ENCODE measurements at regions not wholly inside any gene's neighbourhood (a gene's known extent, or its start where the extent isn't known, plus 50 kb on each side); places are given as distances from the start of the nearest gene placed in this dataset.

DNA sequence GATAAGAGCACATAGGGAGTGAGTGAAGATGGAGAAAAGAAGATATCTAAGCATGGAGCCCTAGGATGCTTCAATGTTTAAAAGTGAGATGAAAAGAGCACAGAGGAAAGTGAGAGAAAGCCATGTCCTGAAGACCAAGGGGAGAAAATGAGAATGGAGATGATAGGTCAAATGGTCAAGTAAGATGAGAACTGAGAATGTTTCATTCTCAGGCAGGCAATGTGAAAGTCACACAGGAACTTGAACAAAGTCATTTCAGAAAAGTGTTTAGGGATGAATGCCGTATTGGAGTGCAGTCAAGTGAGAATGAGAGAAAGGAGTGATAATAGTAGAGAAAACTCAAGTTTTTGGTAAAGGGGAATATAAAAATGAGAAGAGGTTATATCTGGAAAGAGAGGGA is 148.7 kb upstream of the PTCHD1 start:
- DNase-seq (ENCODE audit: low spot score), result no peak
- no peak overlapping the region for H3K4me3 ChIP-seq (ENCODE audit: low read depth, low read length, poor library complexity, severe bottlenecking)
- H3K27ac ChIP-seq (ENCODE audit: low read depth, low read length, poor library complexity, severe bottlenecking), result no peak overlapping the region
- ChIA-PET POLR2A (no interaction called here), CTCF (ENCODE audit: unreplicated experiment) (no interaction called here)
- H3K4me1 ChIP-seq (ENCODE audit: insufficient read depth, low read length, poor library complexity, severe bottlenecking), result no peaks in the 10 kb centered on the region
- no peaks in the 10 kb centered on the region for H3K9me3 ChIP-seq (ENCODE audit: low read length)
- no peaks in the 10 kb centered on the region for H3K79me2 ChIP-seq (ENCODE audit: insufficient read depth, low read depth, low read length)
- no TSS peak for BruUV-seq (replicated peaks)
- no peak overlapping the region for H2AFZ ChIP-seq (ENCODE audit: low read length)
- no peaks in the 10 kb centered on the region for H4K20me1 ChIP-seq (ENCODE audit: insufficient read depth, low read length)
- no peaks in the 10 kb centered on the region for H3K9me2 ChIP-seq (ENCODE audit: insufficient read depth, low read length)
- TF ChIP-seq, protein P1, sequence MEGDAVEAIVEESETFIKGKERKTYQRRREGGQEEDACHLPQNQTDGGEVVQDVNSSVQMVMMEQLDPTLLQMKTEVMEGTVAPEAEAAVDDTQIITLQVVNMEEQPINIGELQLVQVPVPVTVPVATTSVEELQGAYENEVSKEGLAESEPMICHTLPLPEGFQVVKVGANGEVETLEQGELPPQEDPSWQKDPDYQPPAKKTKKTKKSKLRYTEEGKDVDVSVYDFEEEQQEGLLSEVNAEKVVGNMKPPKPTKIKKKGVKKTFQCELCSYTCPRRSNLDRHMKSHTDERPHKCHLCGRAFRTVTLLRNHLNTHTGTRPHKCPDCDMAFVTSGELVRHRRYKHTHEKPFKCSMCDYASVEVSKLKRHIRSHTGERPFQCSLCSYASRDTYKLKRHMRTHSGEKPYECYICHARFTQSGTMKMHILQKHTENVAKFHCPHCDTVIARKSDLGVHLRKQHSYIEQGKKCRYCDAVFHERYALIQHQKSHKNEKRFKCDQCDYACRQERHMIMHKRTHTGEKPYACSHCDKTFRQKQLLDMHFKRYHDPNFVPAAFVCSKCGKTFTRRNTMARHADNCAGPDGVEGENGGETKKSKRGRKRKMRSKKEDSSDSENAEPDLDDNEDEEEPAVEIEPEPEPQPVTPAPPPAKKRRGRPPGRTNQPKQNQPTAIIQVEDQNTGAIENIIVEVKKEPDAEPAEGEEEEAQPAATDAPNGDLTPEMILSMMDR (conservative IDR thresholded peaks at IDR 0.05; ENCODE audit: low read length), result no peak
- TF ChIP-seq EZH2phosphoT487 (IDR thresholded peaks at IDR 0.05; ENCODE audit: borderline replicate concordance, low read depth, low read length), result no peak
- intact Hi-C loops (cut with micrococcal nuclease; ENCODE audit: unreplicated experiment), result no loop called here
- no peak overlapping the region for H3K4me2 ChIP-seq (ENCODE audit: low read length)
- H3K36me3 ChIP-seq (ENCODE audit: insufficient read depth, low read length), result no peaks in the 10 kb centered on the region

DNA sequence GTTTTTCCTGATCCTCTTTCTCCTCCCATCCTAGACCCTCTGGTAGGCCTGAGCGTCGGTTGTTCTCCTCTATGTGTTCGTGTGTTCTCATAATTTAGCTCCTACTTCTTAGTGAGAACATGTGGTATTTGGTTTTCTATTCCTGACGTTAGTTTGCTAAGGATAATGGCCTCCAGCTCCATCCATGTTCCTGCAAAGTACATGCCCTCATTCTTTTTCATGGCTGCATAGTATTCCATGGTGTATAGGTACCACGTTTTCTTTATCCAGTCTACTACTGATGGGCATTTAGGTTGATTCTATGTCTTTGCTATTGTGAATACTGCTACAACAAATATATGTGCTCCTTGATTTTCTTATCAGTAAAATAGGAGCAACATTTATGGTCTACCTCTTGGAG is 146.8 kb upstream of the PTCHD1 start:
- no peak overlapping the region for H2AFZ ChIP-seq (ENCODE audit: low read length)
- H3K9me3 ChIP-seq (ENCODE audit: low read length), result no peaks in the 10 kb centered on the region
- H3K9me2 ChIP-seq (ENCODE audit: insufficient read depth, low read length), result no peaks in the 10 kb centered on the region
- CTCF ChIA-PET (ENCODE audit: unreplicated experiment), result no interaction called here
- no peak overlapping the region for H3K27ac ChIP-seq (ENCODE audit: low read depth, low read length, poor library complexity, severe bottlenecking)
- no peak for TF ChIP-seq EZH2phosphoT487 (IDR thresholded peaks at IDR 0.05; ENCODE audit: borderline replicate concordance, low read depth, low read length)
- TF ChIP-seq, protein P1 (conservative IDR thresholded peaks at IDR 0.05; ENCODE audit: low read length), result no peak
- H3K4me3 ChIP-seq (ENCODE audit: low read depth, low read length, poor library complexity, severe bottlenecking), result no peak overlapping the region
- H4K20me1 ChIP-seq (ENCODE audit: insufficient read depth, low read length), result no peaks in the 10 kb centered on the region
- no peak for DNase-seq (ENCODE audit: low spot score)
- intact Hi-C loops (cut with micrococcal nuclease; ENCODE audit: unreplicated experiment), result no loop called here
- H3K4me2 ChIP-seq (ENCODE audit: low read length), result no peak overlapping the region
- H3K79me2 ChIP-seq (ENCODE audit: insufficient read depth, low read depth, low read length), result no peaks in the 10 kb centered on the region
- no TSS peak for BruUV-seq (replicated peaks)
- H3K36me3 ChIP-seq (ENCODE audit: insufficient read depth, low read length), result no peaks in the 10 kb centered on the region
- POLR2A ChIA-PET, result no interaction called here
- no peaks in the 10 kb centered on the region for H3K4me1 ChIP-seq (ENCODE audit: insufficient read depth, low read length, poor library complexity, severe bottlenecking)

DNA sequence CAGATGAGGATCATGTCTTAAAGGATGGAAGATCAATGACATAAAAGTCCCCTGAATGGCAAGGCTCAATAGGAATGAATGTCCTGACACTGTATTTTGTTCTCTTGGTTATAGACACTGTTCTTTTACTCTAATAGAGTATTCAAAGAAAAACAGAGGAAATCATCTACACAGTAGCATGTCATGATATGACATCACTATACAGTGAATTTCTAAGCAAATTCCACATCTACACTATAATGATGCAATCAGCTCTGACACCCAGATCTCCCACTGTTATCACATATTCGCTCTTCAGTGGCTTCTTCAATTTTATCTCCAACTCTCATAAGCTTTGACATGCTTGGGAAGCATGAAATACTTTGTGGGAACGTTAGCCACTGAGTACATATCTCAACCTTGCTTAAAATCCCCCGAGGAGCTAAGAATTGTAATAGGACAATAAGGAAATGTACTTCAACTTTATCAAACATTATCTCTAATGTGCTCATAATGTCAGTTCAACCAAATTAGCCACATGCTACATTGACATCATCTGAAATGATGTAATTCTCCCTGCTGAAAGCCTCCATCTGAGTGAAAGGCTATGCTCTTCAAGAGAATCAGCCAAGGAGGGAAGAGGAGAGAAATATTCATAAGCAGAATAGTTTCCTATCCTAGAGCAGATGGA is 139.6 kb upstream of the PTCHD1 start:
- no peak overlapping the region for H3K27ac ChIP-seq (ENCODE audit: low read depth, low read length, poor library complexity, severe bottlenecking)
- intact Hi-C loops (cut with micrococcal nuclease; ENCODE audit: unreplicated experiment), result no loop called here
- H3K4me3 ChIP-seq (ENCODE audit: low read depth, low read length, poor library complexity, severe bottlenecking), result no peak overlapping the region
- H3K9me3 ChIP-seq (ENCODE audit: low read length), result no peaks in the 10 kb centered on the region
- H4K20me1 ChIP-seq (ENCODE audit: insufficient read depth, low read length), result no peaks in the 10 kb centered on the region
- TF ChIP-seq, protein P1 (conservative IDR thresholded peaks at IDR 0.05; ENCODE audit: low read length), result no peak
- TF ChIP-seq EZH2phosphoT487 (IDR thresholded peaks at IDR 0.05; ENCODE audit: borderline replicate concordance, low read depth, low read length), result no peak
- no peak for DNase-seq (ENCODE audit: low spot score)
- ChIA-PET POLR2A (no interaction called here), CTCF (ENCODE audit: unreplicated experiment) (no interaction called here)
- no peak overlapping the region for H2AFZ ChIP-seq (ENCODE audit: low read length)
- no peaks in the 10 kb centered on the region for H3K36me3 ChIP-seq (ENCODE audit: insufficient read depth, low read length)
- no peaks in the 10 kb centered on the region for H3K9me2 ChIP-seq (ENCODE audit: insufficient read depth, low read length)
- H3K4me2 ChIP-seq (ENCODE audit: low read length), result no peak overlapping the region
- H3K4me1 ChIP-seq (ENCODE audit: insufficient read depth, low read length, poor library complexity, severe bottlenecking), result no peaks in the 10 kb centered on the region
- no peaks in the 10 kb centered on the region for H3K79me2 ChIP-seq (ENCODE audit: insufficient read depth, low read depth, low read length)
- BruUV-seq (replicated peaks), result no TSS peak
